ENCODE measurements at regions not wholly inside any gene's neighbourhood (a gene's known extent, or its start where the extent isn't known, plus 50 kb on each side); places are given as distances from the start of the nearest gene placed in this dataset.
A peak's percentile ranks its signal among the peaks of the same experiment; 100 is the strongest.

DNA sequence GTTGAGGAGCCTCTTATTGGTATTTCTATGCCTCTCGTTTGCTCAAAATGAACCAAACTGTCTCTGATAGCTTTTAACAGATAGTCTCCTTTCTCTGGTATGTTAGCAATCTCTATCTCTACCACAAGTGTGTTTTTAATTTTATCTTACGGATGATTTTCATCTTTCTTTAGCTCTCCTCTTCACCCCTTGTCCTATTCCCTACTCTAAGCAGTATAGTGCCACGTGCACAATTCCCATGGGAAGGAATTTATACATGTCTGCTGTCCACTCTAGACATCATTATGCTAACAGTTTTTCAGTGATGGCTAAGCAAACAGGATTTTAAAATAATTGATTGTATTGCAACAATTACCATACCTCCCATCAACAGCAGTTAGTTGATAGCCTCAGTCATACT, 177.3 kb downstream of the CYB561 start:
- no peak overlapping the region for H3K4me3 ChIP-seq (ENCODE audit: low read depth, low read length)
- H3K4me1 ChIP-seq (ENCODE audit: control insufficient read depth, insufficient read depth, low read length, unreplicated experiment) = peaks cover 18% of the 10 kb centered on the region
- peaks cover 24% of the 10 kb centered on the region for H3K36me3 ChIP-seq (ENCODE audit: insufficient read depth, low read length)
- no peak overlapping the region for H3K27ac ChIP-seq (ENCODE audit: low read depth, low read length)
- no peaks in the 10 kb centered on the region for H3K27me3 ChIP-seq (ENCODE audit: insufficient read depth, low read length)
- H3K79me2 ChIP-seq (ENCODE audit: control insufficient read depth, insufficient read depth, low read length, unreplicated experiment) = peaks cover 10% of the 10 kb centered on the region
- H2AFZ ChIP-seq (ENCODE audit: low read length, unreplicated experiment) = no peak overlapping the region

DNA sequence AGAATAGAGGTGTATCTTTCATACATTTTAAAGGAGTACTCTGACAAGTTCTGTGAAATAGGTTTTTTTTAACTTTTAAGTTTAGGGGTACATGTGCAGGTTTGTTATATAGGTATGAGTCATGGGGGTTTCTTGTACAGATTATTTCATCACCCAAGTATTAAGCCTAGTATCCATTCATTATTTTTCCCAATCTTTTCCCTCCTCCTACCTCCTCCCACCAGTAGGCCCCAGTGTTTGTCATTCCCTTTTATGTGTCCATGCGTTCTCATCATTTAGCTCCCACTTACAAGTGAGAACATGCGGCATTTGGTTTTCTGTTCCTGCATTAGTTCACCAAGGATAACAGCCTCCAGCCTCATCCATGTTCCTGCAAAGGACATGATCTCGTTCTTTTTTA, 175.5 kb downstream of the CYB561 start:
- peaks cover 11% of the 10 kb centered on the region for H3K79me2 ChIP-seq (ENCODE audit: control insufficient read depth, insufficient read depth, low read length, unreplicated experiment)
- peaks cover 24% of the 10 kb centered on the region for H3K36me3 ChIP-seq (ENCODE audit: insufficient read depth, low read length)
- peak overlapping the region; percentile 26 for H3K27ac ChIP-seq (ENCODE audit: low read depth, low read length)
- no peak overlapping the region for H3K4me3 ChIP-seq (ENCODE audit: low read depth, low read length)
- H3K27me3 ChIP-seq (ENCODE audit: insufficient read depth, low read length) = no peaks in the 10 kb centered on the region
- H2AFZ ChIP-seq (ENCODE audit: low read length, unreplicated experiment) = no peak overlapping the region
- peaks cover 33% of the 10 kb centered on the region for H3K4me1 ChIP-seq (ENCODE audit: control insufficient read depth, insufficient read depth, low read length, unreplicated experiment)

DNA sequence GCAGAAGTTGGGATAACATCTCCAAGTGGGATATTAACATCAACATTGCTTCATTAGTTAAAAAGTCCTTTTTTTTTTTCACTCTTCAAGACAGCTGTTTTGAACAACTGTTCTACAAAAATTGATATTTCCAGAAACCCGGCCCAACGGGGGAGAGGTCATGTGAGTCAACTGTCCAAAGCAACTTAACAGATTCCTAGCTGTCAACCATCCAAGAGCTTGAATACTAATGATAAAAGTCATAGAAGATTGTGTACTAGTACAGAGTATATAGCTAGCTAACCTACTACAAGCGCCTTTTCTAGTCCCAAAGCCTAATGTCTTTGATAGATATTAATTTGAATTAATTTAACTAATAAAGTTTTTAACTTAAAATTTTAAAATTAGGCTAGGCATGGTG, 172.0 kb downstream of the CYB561 start:
- H2AFZ ChIP-seq (ENCODE audit: low read length, unreplicated experiment) = no peak overlapping the region
- H3K36me3 ChIP-seq (ENCODE audit: insufficient read depth, low read length) = peaks cover 9% of the 10 kb centered on the region
- H3K27me3 ChIP-seq (ENCODE audit: insufficient read depth, low read length) = no peaks in the 10 kb centered on the region
- peak overlapping the region; percentile 93 for H3K27ac ChIP-seq (ENCODE audit: low read depth, low read length)
- H3K4me3 ChIP-seq (ENCODE audit: low read depth, low read length) = peak overlapping the region; percentile 31; the same call in 1 of the 2 replicates
- peaks cover 20% of the 10 kb centered on the region for H3K79me2 ChIP-seq (ENCODE audit: control insufficient read depth, insufficient read depth, low read length, unreplicated experiment)
- H3K4me1 ChIP-seq (ENCODE audit: control insufficient read depth, insufficient read depth, low read length, unreplicated experiment) = peaks cover 69% of the 10 kb centered on the region

DNA sequence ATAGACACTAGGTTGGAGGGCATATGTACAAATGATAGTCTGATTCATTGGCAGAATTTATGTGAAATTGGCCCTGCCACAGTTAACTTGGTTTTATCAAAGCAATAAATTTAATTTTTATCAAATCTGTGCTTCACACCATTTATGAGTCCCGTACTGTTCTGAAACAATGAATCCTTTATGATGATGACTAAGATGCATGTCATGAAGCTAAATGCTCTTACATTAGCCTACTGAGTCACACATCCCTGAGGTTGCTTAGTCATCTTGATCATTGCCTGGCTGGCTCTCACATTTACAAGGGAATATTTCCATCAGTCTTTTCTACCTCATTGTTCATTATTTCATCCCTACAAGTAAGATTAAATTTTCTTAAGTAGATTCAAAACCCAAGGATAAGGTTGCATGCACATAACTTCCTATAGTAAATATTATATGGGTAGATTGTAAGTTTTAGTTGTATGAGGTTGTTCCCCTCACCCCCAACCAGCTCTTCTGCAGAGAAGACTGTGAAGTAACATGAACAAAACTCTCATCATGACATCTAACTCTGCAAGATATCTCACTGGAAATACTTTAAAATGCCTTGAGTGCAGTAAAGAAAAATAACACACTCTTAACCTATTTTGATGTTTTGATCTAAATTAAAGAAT, 170.7 kb downstream of the CYB561 start:
- Histone ChIP-seq H3K27me3 (ENCODE audit: insufficient read depth, low read length) (no peaks in the 10 kb centered on the region), H3K4me1 (ENCODE audit: control insufficient read depth, insufficient read depth, low read length, unreplicated experiment) (peaks cover 73% of the 10 kb centered on the region), H3K79me2 (ENCODE audit: control insufficient read depth, insufficient read depth, low read length, unreplicated experiment) (peaks cover 20% of the 10 kb centered on the region), H2AFZ (ENCODE audit: low read length, unreplicated experiment) (no peak overlapping the region), H3K27ac (ENCODE audit: low read depth, low read length) (peak overlapping the region; percentile 93), H3K4me3 (ENCODE audit: low read depth, low read length) (peak overlapping the region; percentile 34), H3K36me3 (ENCODE audit: insufficient read depth, low read length) (peaks cover 9% of the 10 kb centered on the region)

GRCh38 chr17:63275971-63276745, 169.9 kb downstream of the CYB561 start:
- H3K27me3 ChIP-seq (ENCODE audit: insufficient read depth, low read length) = no peaks in the 10 kb centered on the region
- H3K79me2 ChIP-seq (ENCODE audit: control insufficient read depth, insufficient read depth, low read length, unreplicated experiment) = peaks cover 20% of the 10 kb centered on the region
- H3K4me3 ChIP-seq (ENCODE audit: low read depth, low read length) = peak overlapping the region; percentile 34
- H3K27ac ChIP-seq (ENCODE audit: low read depth, low read length) = peak overlapping the region; percentile 93
- H3K4me1 ChIP-seq (ENCODE audit: control insufficient read depth, insufficient read depth, low read length, unreplicated experiment) = peaks cover 72% of the 10 kb centered on the region
- H3K36me3 ChIP-seq (ENCODE audit: insufficient read depth, low read length) = peaks cover 5% of the 10 kb centered on the region; the same call in 1 of the 2 replicates
- no peak overlapping the region for H2AFZ ChIP-seq (ENCODE audit: low read length, unreplicated experiment)

DNA sequence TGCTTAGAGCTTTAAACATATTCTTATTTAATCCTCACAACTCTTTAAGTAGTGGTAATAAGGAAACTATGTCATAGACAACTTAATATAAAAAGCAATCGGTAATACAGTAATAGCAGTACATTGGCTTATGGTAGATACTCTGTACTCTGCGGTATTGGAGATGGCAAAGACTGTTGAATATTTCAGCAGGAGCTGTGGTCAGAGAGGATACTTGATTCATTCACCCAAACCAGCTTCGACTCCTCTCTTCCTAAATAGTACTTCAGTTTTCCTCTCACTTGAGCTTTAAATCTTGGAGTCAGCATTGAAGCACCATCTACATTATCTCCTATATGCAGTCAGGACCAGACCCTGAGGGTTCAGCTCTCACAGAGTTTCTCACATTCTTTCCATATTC, 169.3 kb downstream of the CYB561 start:
- Histone ChIP-seq H3K27me3 (ENCODE audit: insufficient read depth, low read length) (no peaks in the 10 kb centered on the region), H3K4me1 (ENCODE audit: control insufficient read depth, insufficient read depth, low read length, unreplicated experiment) (peaks cover 72% of the 10 kb centered on the region), H3K36me3 (ENCODE audit: insufficient read depth, low read length) (peaks cover 11% of the 10 kb centered on the region; the same call in 1 of the 2 replicates), H3K79me2 (ENCODE audit: control insufficient read depth, insufficient read depth, low read length, unreplicated experiment) (peaks cover 20% of the 10 kb centered on the region), H3K4me3 (ENCODE audit: low read depth, low read length) (no peak overlapping the region), H2AFZ (ENCODE audit: low read length, unreplicated experiment) (no peak overlapping the region), H3K27ac (ENCODE audit: low read depth, low read length) (peak overlapping the region; percentile 93)

- Histone ChIP-seq H3K4me3 (ENCODE audit: low read depth, low read length) (no peak overlapping the region), H3K27ac (ENCODE audit: low read depth, low read length) (peak overlapping the region; percentile 93), H3K79me2 (ENCODE audit: control insufficient read depth, insufficient read depth, low read length, unreplicated experiment) (peaks cover 17% of the 10 kb centered on the region), H3K36me3 (ENCODE audit: insufficient read depth, low read length) (peaks cover 10% of the 10 kb centered on the region; the same call in 1 of the 2 replicates), H2AFZ (ENCODE audit: low read length, unreplicated experiment) (no peak overlapping the region), H3K4me1 (ENCODE audit: control insufficient read depth, insufficient read depth, low read length, unreplicated experiment) (peaks cover 72% of the 10 kb centered on the region), H3K27me3 (ENCODE audit: insufficient read depth, low read length) (no peaks in the 10 kb centered on the region)
Measured at GRCh38 chr17:63277629-63278028, 168.5 kb downstream of the CYB561 start.

GRCh38 chr17:63278728-63279442, 167.2 kb downstream of the CYB561 start:
- Histone ChIP-seq H3K4me3 (ENCODE audit: low read depth, low read length) (peak overlapping the region; percentile 59; the same call in 1 of the 2 replicates), H3K4me1 (ENCODE audit: control insufficient read depth, insufficient read depth, low read length, unreplicated experiment) (peaks cover 67% of the 10 kb centered on the region), H3K36me3 (ENCODE audit: insufficient read depth, low read length) (peaks cover 18% of the 10 kb centered on the region), H2AFZ (ENCODE audit: low read length, unreplicated experiment) (no peak overlapping the region), H3K79me2 (ENCODE audit: control insufficient read depth, insufficient read depth, low read length, unreplicated experiment) (peaks cover 9% of the 10 kb centered on the region), H3K27ac (ENCODE audit: low read depth, low read length) (peak overlapping the region; percentile 97), H3K27me3 (ENCODE audit: insufficient read depth, low read length) (no peaks in the 10 kb centered on the region)

DNA sequence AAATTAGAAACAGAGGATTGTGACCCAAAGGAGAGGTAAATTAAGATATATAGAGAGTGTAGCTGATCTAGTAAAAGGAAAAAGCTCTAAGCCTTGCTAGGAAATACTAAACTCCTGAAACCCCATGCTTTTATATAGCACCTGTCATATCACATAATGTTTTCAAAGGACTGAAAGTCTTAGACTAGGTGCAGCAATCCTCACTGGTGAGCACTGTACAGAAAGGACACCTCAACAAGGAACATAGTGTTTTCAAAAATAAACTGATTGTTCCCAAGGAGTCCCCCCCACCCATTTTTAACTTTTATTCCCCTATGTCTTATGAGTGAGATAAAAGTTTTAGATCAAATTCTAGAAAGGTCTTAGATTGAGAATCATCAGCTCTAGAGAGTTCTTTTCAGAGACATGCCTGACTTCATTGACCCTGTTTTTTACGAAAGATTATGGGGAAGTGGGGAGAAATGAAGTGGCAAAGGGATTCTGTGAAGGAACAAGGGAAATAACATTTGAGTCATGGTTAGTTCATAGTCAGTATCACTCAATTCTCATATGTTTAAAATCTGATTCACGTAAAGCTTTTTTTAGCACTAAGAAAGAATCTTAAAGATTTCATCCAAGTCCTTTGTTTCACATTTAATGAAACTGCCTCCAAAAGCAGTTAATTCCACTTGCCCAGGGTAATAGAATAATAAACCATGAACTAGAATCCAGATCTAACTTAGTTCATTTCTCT, 166.4 kb downstream of the CYB561 start:
- Histone ChIP-seq H3K27me3 (ENCODE audit: insufficient read depth, low read length) (no peaks in the 10 kb centered on the region), H3K27ac (ENCODE audit: low read depth, low read length) (peak overlapping the region; percentile 97), H3K4me1 (ENCODE audit: control insufficient read depth, insufficient read depth, low read length, unreplicated experiment) (peaks cover 59% of the 10 kb centered on the region), H2AFZ (ENCODE audit: low read length, unreplicated experiment) (no peak overlapping the region), H3K79me2 (ENCODE audit: control insufficient read depth, insufficient read depth, low read length, unreplicated experiment) (peaks cover 9% of the 10 kb centered on the region), H3K36me3 (ENCODE audit: insufficient read depth, low read length) (peaks cover 26% of the 10 kb centered on the region), H3K4me3 (ENCODE audit: low read depth, low read length) (peak overlapping the region; percentile 59)

DNA sequence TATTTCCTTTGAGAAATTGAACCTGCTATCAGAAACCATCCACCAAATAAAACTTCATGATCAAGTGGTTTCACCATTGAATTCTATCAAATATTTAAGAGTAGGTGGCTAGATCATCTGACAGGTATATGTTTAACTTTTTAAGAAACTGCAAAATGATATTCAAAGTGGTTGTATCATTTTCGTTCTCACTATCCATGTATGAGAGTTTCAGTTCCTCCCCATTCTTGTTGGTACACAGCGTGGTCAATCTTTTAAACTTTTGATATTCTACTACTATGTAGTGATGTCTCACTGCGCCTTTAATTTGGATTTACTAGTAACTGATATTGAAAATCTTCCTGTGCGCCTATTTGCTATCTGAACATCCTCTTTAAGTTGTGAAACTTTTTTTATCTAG, 163.7 kb downstream of the CYB561 start:
- peaks cover 4% of the 10 kb centered on the region for H3K79me2 ChIP-seq (ENCODE audit: control insufficient read depth, insufficient read depth, low read length, unreplicated experiment)
- H3K27me3 ChIP-seq (ENCODE audit: insufficient read depth, low read length) = no peaks in the 10 kb centered on the region
- H3K4me3 ChIP-seq (ENCODE audit: low read depth, low read length) = no peak overlapping the region
- no peak overlapping the region for H3K27ac ChIP-seq (ENCODE audit: low read depth, low read length)
- H3K4me1 ChIP-seq (ENCODE audit: control insufficient read depth, insufficient read depth, low read length, unreplicated experiment) = peaks cover 33% of the 10 kb centered on the region
- no peak overlapping the region for H2AFZ ChIP-seq (ENCODE audit: low read length, unreplicated experiment)
- peaks cover 51% of the 10 kb centered on the region for H3K36me3 ChIP-seq (ENCODE audit: insufficient read depth, low read length)

All from ACC112 (cell line).